ENCODE measurements at regions not wholly inside any gene's neighbourhood (a gene's known extent, or its start where the extent isn't known, plus 50 kb on each side); places are given as distances from the start of the nearest gene placed in this dataset.

DNA sequence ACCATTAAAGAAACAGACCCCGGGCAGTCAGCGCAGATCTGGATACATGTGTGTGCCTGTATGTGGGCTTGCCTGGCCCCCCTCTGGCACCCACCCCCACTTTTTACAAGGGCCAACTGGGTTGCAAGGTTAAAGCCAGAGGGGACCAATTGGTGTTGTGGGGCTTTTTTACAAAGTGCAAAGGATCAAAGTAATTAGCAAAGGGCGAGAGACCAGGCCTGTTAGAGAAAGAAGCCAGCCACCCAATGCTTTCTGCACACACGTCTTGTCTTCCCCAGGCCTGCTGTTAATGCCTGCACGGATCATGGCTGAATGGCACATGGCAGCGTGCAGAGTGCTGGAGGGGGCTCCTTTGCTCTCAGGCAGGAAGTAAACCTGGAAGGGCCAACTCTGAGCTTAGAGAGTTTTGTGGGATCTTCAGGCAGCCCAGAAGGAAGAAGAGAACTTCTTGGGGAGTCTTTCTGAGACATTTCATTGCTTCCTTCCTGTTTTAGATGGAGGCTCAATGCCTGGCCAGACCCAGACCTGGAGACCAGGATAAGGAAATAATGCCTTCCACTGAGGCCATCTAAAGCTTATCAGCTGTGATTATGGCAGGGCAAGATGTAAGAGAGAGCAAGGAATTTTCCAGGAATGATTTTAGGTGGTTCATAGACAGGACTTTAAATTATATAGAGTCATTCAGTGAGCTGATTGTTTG lies 523.4 kb upstream of the TBX3 start:
- TF ChIP-seq, protein P1, sequence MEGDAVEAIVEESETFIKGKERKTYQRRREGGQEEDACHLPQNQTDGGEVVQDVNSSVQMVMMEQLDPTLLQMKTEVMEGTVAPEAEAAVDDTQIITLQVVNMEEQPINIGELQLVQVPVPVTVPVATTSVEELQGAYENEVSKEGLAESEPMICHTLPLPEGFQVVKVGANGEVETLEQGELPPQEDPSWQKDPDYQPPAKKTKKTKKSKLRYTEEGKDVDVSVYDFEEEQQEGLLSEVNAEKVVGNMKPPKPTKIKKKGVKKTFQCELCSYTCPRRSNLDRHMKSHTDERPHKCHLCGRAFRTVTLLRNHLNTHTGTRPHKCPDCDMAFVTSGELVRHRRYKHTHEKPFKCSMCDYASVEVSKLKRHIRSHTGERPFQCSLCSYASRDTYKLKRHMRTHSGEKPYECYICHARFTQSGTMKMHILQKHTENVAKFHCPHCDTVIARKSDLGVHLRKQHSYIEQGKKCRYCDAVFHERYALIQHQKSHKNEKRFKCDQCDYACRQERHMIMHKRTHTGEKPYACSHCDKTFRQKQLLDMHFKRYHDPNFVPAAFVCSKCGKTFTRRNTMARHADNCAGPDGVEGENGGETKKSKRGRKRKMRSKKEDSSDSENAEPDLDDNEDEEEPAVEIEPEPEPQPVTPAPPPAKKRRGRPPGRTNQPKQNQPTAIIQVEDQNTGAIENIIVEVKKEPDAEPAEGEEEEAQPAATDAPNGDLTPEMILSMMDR (IDR thresholded peaks at IDR 0.05; ENCODE audit: low read depth, low read length, missing input control), result no peak
- TF ChIP-seq RAD21 (IDR thresholded peaks at IDR 0.05), result no peak
- no peak for TF ChIP-seq YY1 (IDR thresholded peaks at IDR 0.05)
- TF ChIP-seq SP1 (IDR thresholded peaks at IDR 0.05), result no peak
- TF ChIP-seq, protein P2, sequence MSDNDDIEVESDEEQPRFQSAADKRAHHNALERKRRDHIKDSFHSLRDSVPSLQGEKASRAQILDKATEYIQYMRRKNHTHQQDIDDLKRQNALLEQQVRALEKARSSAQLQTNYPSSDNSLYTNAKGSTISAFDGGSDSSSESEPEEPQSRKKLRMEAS (IDR thresholded peaks at IDR 0.05), result no peak
- TF ChIP-seq, protein P3, sequence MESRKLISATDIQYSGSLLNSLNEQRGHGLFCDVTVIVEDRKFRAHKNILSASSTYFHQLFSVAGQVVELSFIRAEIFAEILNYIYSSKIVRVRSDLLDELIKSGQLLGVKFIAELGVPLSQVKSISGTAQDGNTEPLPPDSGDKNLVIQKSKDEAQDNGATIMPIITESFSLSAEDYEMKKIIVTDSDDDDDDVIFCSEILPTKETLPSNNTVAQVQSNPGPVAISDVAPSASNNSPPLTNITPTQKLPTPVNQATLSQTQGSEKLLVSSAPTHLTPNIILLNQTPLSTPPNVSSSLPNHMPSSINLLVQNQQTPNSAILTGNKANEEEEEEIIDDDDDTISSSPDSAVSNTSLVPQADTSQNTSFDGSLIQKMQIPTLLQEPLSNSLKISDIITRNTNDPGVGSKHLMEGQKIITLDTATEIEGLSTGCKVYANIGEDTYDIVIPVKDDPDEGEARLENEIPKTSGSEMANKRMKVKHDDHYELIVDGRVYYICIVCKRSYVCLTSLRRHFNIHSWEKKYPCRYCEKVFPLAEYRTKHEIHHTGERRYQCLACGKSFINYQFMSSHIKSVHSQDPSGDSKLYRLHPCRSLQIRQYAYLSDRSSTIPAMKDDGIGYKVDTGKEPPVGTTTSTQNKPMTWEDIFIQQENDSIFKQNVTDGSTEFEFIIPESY (IDR thresholded peaks at IDR 0.05), result no peak
- TF ChIP-seq, protein P4, sequence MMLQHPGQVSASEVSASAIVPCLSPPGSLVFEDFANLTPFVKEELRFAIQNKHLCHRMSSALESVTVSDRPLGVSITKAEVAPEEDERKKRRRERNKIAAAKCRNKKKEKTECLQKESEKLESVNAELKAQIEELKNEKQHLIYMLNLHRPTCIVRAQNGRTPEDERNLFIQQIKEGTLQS (IDR thresholded peaks at IDR 0.05), result no peak
- TF ChIP-seq TAF1 (conservative IDR thresholded peaks at IDR 0.05), result no peak
- TF ChIP-seq, protein P5, sequence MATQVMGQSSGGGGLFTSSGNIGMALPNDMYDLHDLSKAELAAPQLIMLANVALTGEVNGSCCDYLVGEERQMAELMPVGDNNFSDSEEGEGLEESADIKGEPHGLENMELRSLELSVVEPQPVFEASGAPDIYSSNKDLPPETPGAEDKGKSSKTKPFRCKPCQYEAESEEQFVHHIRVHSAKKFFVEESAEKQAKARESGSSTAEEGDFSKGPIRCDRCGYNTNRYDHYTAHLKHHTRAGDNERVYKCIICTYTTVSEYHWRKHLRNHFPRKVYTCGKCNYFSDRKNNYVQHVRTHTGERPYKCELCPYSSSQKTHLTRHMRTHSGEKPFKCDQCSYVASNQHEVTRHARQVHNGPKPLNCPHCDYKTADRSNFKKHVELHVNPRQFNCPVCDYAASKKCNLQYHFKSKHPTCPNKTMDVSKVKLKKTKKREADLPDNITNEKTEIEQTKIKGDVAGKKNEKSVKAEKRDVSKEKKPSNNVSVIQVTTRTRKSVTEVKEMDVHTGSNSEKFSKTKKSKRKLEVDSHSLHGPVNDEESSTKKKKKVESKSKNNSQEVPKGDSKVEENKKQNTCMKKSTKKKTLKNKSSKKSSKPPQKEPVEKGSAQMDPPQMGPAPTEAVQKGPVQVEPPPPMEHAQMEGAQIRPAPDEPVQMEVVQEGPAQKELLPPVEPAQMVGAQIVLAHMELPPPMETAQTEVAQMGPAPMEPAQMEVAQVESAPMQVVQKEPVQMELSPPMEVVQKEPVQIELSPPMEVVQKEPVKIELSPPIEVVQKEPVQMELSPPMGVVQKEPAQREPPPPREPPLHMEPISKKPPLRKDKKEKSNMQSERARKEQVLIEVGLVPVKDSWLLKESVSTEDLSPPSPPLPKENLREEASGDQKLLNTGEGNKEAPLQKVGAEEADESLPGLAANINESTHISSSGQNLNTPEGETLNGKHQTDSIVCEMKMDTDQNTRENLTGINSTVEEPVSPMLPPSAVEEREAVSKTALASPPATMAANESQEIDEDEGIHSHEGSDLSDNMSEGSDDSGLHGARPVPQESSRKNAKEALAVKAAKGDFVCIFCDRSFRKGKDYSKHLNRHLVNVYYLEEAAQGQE (IDR thresholded peaks at IDR 0.05), result no peak
- TF ChIP-seq GABPA (IDR thresholded peaks at IDR 0.05 in 1 of 2, conservative IDR thresholded peaks at IDR 0.05 in 1 of 2), result no peak
- no peak for TF ChIP-seq EGR1 (IDR thresholded peaks at IDR 0.05; ENCODE audit: low read depth in 2 of 2)
- TF ChIP-seq JUND (IDR thresholded peaks at IDR 0.05), result no peak
- TF ChIP-seq RXRA (IDR thresholded peaks at IDR 0.05), result no peak

Data from liver (tissue), 3 donors.